GM13977 (cell line): ENCODE measurements at regions not wholly inside any gene's neighbourhood (a gene's known extent, or its start where the extent isn't known, plus 50 kb on each side); places are given as distances from the start of the nearest gene placed in this dataset.

ENCODE experiments used
- DNase-seq: peaks from one replicate; pipeline ENCODE4 v3.0.0; 2012; ENCODE audit warnings: low spot score
- CTCF ChIP-seq: IDR thresholded peaks from 2 replicates; pipeline ENCODE4 v1.5.1; 2012; ENCODE audit warnings: mild to moderate bottlenecking, control low read depth; ENCODE audit not compliant: insufficient read depth; ENCODE audit errors: extremely low read depth, missing control alignments
- in situ Hi-C: fragments of 300-500 bp; cut with MboI; formaldehyde crosslinking; loops from one replicate; pipeline ENCODE4 v1.12.0; 2022; ENCODE audit warnings: low sequenced_read_pairs, low pct_unique_long_range_greater_than_20kb, mixed read lengths, inconsistent platforms; ENCODE audit not compliant: unreplicated experiment

GRCh38 chr2:122939796-122940195, 1085.3 kb upstream of the CNTNAP5 start:
- DNase-seq, result no peak
- no peak for TF ChIP-seq CTCF
- in situ Hi-C loops, result no loop called here

GRCh38 chr2:122949523-122949922, 1075.6 kb upstream of the CNTNAP5 start:
- no peak for DNase-seq
- in situ Hi-C loops, result no loop called here
- TF ChIP-seq CTCF, result no peak

GRCh38 chr2:122955776-122956175, 1069.3 kb upstream of the CNTNAP5 start:
- TF ChIP-seq CTCF, result no peak
- no peak for DNase-seq
- in situ Hi-C loops, result no loop called here

- DNase-seq, result no peak
- in situ Hi-C loops, result no loop called here
- TF ChIP-seq CTCF, result no peak
Observed at GRCh38 chr2:122960759-122961641, 1064.1 kb upstream of the CNTNAP5 start.

GRCh38 chr2:122966461-122966860, 1058.6 kb upstream of the CNTNAP5 start:
- in situ Hi-C loops, result no loop called here
- DNase-seq, result no peak
- TF ChIP-seq CTCF, result no peak

GRCh38 chr2:122977580-122977979, 1047.5 kb upstream of the CNTNAP5 start:
- in situ Hi-C loops, result no loop called here
- no peak for DNase-seq
- no peak for TF ChIP-seq CTCF
